Panc1 (cell line): ENCODE measurements at regions not wholly inside any gene's neighbourhood (a gene's known extent, or its start where the extent isn't known, plus 50 kb on each side); places are given as distances from the start of the nearest gene placed in this dataset.

ENCODE experiments used
- ATAC-seq: fragments of 200-7000 bp; cut with Tn5 transposase; 2 replicates; pipeline ENCODE4 v1.9.1; 2020; ENCODE audit warnings: mild to moderate bottlenecking, moderate library complexity
- BruUV-seq: library from RNA; stranded (reverse); fragments of 400-500 nt; replicated peaks from 2 replicates; lab custom pipeline; 2021; lab: Mats Ljungman, UMichigan
- CTCF ChIA-PET: fragments of 300-600 bp; sonication (Branson Sonifier 250); formaldehyde crosslinking; loops from one replicate; lab custom pipeline; 2022; ENCODE audit warnings: antibody characterized with exemption; lab: Charles Lee
- POLR2A ChIA-PET: fragments of 300-600 bp; sonication (Branson Sonifier 250); formaldehyde crosslinking; loops from one replicate; lab custom pipeline; 2022; ENCODE audit warnings: antibody characterized with exemption; lab: Charles Lee
- DNase-seq: peaks from one replicate; pipeline ENCODE4 v3.0.0-alpha.2; 2010; ENCODE audit warnings: low read depth, low spot score
- H3K27ac ChIP-seq: 2 replicates; pipeline ENCODE4 v1.5.1; 2011; ENCODE audit warnings: mild to moderate bottlenecking, low read length, inconsistent platforms
- H3K27me3 ChIP-seq: fragments of 200-500 bp; sonication (Bioruptor generic); 2 replicates; pipeline ENCODE4 v1.6.0; 2014; ENCODE audit warnings: low read length, inconsistent platforms; ENCODE audit not compliant: control insufficient read depth, insufficient read depth
- H3K36me3 ChIP-seq: fragments of 200-500 bp; sonication (Bioruptor generic); 2 replicates; pipeline ENCODE4 v1.5.1; 2014; ENCODE audit warnings: inconsistent platforms, mild to moderate bottlenecking, low read length, moderate library complexity; ENCODE audit not compliant: control insufficient read depth, insufficient read depth
- H3K4me1 ChIP-seq: 2 replicates; pipeline ENCODE4 v1.5.1; 2011; ENCODE audit warnings: inconsistent platforms, mild to moderate bottlenecking, low read length, moderate library complexity; ENCODE audit not compliant: control insufficient read depth, insufficient read depth
- H3K4me3 ChIP-seq, 2 experiments: 2 replicates each; pipeline ENCODE4 v1.5.1; 2011 to 2012; ENCODE audit warnings: low read depth in 2 of 2, low read length in 2 of 2, mild to moderate bottlenecking in 2 of 2, inconsistent platforms in 1 of 2, moderate library complexity in 1 of 2
- H3K9me3 ChIP-seq: fragments of 200-500 bp; sonication (Bioruptor generic); 2 replicates; pipeline ENCODE4 v1.5.1; 2014; ENCODE audit warnings: low read depth, mild to moderate bottlenecking, inconsistent platforms, low read length, moderate library complexity; ENCODE audit not compliant: control insufficient read depth, insufficient read depth
- POLR2AphosphoS5 ChIP-seq: IDR thresholded peaks from 2 replicates; pipeline ENCODE4 v1.6.1; 2012; ENCODE audit warnings: mild to moderate bottlenecking, low read depth, low read length, moderate library complexity
- SIN3A ChIP-seq: IDR thresholded peaks from 2 replicates; pipeline ENCODE4 v1.6.1; 2012; ENCODE audit warnings: low read depth, mild to moderate bottlenecking, low read length, moderate library complexity, borderline replicate concordance; ENCODE audit not compliant: insufficient read depth
- TCF7L2 ChIP-seq: IDR thresholded peaks from 2 replicates; pipeline ENCODE4 v1.6.1; 2011; ENCODE audit warnings: mild to moderate bottlenecking, low read depth, low read length, inconsistent platforms
- in situ Hi-C: cut with HindIII; loops from 2 replicates; pipeline ENCODE4 v1.10.0; 2016; ENCODE audit warnings: low sequenced_read_pairs, low pct_unique_long_range_greater_than_20kb
- intact Hi-C: fragments of 100-400 bp; cut with micrococcal nuclease; formaldehyde crosslinking; loops from one replicate; pipeline ENCODE4 v1.10.0; 2022; ENCODE audit not compliant: unreplicated experiment
- TF ChIP-seq, protein P1 (sequence below), 2 experiments: IDR thresholded peaks; 2 replicates each; pipeline ENCODE4 v1.6.1; 2011 to 2012; ENCODE audit warnings: low read depth in 2 of 2, control low read depth in 1 of 2, low read length in 1 of 2, mild to moderate bottlenecking in 1 of 2, moderate library complexity in 1 of 2; ENCODE audit not compliant: insufficient read depth in 1 of 2
- TF ChIP-seq, protein P2 (sequence below): fragments of 450-650 bp; IDR thresholded peaks from 2 replicates; pipeline ENCODE4 v1.5.1; 2017; ENCODE audit warnings: mild to moderate bottlenecking

DNA sequence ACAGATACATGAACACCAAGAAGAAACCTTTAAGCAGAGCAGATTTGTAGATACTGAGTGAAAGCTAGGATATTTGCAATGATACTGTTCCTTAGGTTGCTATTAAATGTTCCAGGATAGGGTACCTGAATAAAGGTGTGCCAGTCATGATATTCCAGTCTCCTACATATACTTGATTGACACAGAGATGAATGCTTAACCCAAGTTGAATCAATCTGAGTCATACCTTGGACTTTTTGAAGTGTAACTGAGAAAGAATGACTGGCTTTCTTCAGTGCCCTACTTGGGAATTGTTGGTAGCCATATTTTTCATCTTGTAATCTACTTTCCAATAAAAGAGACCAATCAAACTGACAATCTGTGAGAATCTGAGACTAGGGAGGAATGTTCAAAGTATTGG is 805.7 kb upstream of the GHITM start:
- Histone ChIP-seq H3K27ac (no peak overlapping the region), H3K9me3 (no peaks in the 10 kb centered on the region), H3K4me3 (no peak overlapping the region), H3K4me1 (no peaks in the 10 kb centered on the region), H3K36me3 (no peaks in the 10 kb centered on the region), H3K27me3 (no peaks in the 10 kb centered on the region)
- intact Hi-C loops: no loop called here
- ATAC-seq: no peak
- BruUV-seq: no TSS peak
- CTCF ChIA-PET: no interaction called here
- TF ChIP-seq, protein P1, sequence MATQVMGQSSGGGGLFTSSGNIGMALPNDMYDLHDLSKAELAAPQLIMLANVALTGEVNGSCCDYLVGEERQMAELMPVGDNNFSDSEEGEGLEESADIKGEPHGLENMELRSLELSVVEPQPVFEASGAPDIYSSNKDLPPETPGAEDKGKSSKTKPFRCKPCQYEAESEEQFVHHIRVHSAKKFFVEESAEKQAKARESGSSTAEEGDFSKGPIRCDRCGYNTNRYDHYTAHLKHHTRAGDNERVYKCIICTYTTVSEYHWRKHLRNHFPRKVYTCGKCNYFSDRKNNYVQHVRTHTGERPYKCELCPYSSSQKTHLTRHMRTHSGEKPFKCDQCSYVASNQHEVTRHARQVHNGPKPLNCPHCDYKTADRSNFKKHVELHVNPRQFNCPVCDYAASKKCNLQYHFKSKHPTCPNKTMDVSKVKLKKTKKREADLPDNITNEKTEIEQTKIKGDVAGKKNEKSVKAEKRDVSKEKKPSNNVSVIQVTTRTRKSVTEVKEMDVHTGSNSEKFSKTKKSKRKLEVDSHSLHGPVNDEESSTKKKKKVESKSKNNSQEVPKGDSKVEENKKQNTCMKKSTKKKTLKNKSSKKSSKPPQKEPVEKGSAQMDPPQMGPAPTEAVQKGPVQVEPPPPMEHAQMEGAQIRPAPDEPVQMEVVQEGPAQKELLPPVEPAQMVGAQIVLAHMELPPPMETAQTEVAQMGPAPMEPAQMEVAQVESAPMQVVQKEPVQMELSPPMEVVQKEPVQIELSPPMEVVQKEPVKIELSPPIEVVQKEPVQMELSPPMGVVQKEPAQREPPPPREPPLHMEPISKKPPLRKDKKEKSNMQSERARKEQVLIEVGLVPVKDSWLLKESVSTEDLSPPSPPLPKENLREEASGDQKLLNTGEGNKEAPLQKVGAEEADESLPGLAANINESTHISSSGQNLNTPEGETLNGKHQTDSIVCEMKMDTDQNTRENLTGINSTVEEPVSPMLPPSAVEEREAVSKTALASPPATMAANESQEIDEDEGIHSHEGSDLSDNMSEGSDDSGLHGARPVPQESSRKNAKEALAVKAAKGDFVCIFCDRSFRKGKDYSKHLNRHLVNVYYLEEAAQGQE (IDR thresholded peaks at IDR 0.05; ENCODE audit: insufficient read depth in 1 of 2, low read depth in 2 of 2, low read length in 1 of 2): no peak
- no peak for TF ChIP-seq SIN3A
- TF ChIP-seq, protein P2, sequence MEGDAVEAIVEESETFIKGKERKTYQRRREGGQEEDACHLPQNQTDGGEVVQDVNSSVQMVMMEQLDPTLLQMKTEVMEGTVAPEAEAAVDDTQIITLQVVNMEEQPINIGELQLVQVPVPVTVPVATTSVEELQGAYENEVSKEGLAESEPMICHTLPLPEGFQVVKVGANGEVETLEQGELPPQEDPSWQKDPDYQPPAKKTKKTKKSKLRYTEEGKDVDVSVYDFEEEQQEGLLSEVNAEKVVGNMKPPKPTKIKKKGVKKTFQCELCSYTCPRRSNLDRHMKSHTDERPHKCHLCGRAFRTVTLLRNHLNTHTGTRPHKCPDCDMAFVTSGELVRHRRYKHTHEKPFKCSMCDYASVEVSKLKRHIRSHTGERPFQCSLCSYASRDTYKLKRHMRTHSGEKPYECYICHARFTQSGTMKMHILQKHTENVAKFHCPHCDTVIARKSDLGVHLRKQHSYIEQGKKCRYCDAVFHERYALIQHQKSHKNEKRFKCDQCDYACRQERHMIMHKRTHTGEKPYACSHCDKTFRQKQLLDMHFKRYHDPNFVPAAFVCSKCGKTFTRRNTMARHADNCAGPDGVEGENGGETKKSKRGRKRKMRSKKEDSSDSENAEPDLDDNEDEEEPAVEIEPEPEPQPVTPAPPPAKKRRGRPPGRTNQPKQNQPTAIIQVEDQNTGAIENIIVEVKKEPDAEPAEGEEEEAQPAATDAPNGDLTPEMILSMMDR: no peak
- TF ChIP-seq POLR2AphosphoS5: no peak
- no peak for TF ChIP-seq TCF7L2
- DNase-seq: no peak
- in situ Hi-C loops: no loop called here
- POLR2A ChIA-PET: no interaction called here

DNA sequence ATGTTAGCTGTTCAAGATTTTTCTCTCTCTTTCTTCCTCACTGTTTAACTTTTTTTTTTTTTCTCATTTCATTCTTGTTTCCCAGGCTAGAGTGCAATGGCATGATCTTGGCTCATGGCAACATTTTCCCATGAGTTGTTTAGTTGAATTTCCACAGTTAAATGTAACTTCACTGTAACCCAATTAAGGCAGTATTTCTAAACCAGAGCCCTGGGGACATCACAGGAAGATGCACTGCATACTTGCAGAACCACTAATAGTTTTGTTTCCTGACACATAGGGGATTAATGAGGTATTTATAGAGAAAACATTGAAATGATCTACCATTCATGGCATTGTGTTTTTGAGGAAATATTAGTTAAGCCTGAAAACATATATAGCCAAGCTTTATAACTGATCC is 795.6 kb upstream of the GHITM start:
- TF ChIP-seq, protein P2: no peak
- TF ChIP-seq, protein P1 (IDR thresholded peaks at IDR 0.05; ENCODE audit: insufficient read depth in 1 of 2, low read depth in 2 of 2, low read length in 1 of 2): no peak
- no peak for TF ChIP-seq POLR2AphosphoS5
- TF ChIP-seq TCF7L2: no peak
- no peak for TF ChIP-seq SIN3A
- Histone ChIP-seq H3K4me3 (no peak overlapping the region), H3K27ac (no peak overlapping the region), H3K36me3 (no peaks in the 10 kb centered on the region), H3K9me3 (no peaks in the 10 kb centered on the region), H3K4me1 (no peaks in the 10 kb centered on the region), H3K27me3 (no peaks in the 10 kb centered on the region)
- CTCF ChIA-PET: no interaction called here
- intact Hi-C loops: no loop called here
- ATAC-seq (no peak), DNase-seq (no peak)
- no TSS peak for BruUV-seq
- in situ Hi-C loops: no loop called here
- POLR2A ChIA-PET: no interaction called here
